HG03457 (cell line): ENCODE measurements at regions not wholly inside any gene's neighbourhood (a gene's known extent, or its start where the extent isn't known, plus 50 kb on each side); places are given as distances from the start of the nearest gene placed in this dataset.

Source experiments
- ATAC-seq: cut with Tn5 transposase; IDR thresholded peaks from one replicate; pipeline ENCODE4 v1.9.1; 2021; ENCODE audit warnings: moderate number of reproducible peaks; ENCODE audit not compliant: unreplicated experiment

DNA sequence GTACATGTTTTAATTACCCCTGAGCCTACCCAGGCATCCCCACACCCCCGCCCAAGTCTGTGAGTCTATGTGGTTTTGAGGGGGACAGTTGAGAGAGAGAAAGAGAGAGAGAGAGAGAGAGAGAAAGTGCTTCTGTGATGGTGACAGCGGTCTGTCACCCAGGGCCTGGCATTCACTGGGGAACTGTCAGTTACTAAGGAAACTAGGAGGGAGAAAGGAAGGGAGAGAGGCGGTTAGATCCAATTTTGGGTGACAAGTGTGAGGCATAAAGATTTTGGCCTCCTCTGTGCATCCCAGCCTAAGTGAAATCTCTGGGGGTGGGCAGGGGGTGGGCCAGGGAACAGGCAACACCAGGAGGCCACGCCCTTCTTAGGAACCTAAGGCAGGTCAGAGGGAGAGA lies 498.3 kb downstream of the BUD13 start:
- no peak for ATAC-seq

DNA sequence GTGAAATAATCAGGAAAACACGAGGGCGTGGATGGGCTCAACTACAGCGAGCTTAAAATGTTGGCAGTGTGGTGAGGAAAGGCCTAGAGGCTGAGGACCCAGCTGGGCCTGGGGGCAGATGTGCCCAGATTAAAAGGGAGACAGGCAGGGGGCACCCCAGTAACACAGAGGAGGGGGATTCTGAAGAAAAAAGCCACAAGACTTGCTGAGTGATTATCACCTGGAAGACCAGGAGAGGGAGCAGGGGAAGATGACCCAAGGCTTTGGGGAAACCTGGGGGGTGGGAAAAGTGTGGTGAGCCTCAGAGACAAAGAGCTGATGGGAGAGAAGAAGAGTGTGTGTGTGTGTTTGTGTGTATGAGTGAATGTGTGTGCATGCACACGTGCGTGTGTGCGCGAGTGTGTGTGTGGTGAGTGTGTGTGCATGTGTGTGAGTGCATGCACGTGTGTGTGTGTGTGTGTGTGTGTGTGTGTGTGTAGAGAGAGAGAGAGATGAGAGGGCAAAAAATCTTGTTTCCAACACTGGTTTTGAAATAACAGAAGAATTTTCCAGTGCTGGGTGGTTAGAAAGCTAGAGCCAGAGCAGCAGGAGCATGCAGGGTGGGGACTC lies 500.5 kb downstream of the BUD13 start:
- no peak for ATAC-seq

DNA sequence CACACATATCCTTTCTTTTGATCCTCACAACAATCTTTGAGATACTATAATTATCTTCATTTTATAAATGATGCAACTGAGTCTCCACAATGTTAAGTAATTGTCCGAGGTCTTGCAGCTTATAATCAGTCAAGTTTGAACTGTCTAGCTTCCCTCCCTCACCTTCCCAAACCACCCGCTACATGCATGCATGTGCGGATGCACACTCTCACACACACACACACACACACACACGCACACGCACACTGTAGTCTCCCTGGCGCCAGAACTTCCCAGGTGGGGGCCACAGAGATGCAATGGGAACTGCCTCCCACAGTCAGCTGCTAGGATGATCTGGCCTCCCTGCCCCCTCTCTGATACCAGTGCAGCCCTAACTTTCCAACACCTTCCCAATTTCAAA lies 501.3 kb downstream of the BUD13 start:
- ATAC-seq = no peak

DNA sequence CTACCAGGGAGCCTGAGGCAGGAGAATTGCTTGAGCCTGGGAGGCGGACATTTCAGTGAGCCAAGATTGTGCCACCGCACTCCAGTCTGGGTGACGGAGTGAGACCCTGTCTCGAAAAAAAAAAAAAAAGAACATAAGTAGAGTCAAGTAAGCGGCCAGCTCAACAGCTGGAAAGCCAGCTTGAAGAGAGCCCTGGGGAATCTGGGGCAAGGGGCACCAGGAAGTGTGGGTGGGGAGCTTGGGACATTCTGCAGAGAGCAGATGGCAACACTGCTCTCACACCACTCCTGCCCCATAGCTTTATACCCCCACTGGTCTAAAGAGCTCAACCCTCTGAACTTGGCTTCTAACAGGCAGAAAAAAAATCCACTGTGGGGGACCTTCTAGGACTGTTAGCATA lies 505.6 kb downstream of the BUD13 start:
- no peak for ATAC-seq

- no peak for ATAC-seq
Observed at GRCh38 chr11:116263770-116264169, 509.0 kb downstream of the BUD13 start.

GRCh38 chr11:116263019-116263418 lies 509.8 kb downstream of the BUD13 start:
- ATAC-seq = no peak

DNA sequence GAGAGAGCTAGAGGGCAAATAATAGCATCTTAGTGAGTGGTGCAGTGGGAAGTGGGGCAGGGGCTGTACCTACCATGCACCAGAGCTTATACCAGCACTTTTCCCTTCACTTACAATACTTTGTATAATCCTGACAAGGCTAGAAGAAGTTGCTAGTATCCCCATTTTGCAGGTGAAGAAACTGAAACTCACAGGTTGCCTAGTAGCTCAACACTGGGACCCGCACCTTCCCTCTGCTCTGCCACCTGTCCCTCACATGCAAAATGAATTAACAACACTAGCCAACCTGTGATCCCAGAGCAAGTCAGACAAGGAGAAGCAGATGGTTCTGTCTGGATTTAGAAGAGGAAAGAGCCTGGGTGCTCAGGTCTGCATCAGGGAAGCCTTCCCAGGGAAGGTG lies 510.4 kb downstream of the BUD13 start:
- ATAC-seq = no peak

- ATAC-seq = no peak
Observed at GRCh38 chr11:116261606-116262005, 511.2 kb downstream of the BUD13 start.

GRCh38 chr11:116258821-116259220 lies 514.0 kb downstream of the BUD13 start:
- ATAC-seq = no peak

DNA sequence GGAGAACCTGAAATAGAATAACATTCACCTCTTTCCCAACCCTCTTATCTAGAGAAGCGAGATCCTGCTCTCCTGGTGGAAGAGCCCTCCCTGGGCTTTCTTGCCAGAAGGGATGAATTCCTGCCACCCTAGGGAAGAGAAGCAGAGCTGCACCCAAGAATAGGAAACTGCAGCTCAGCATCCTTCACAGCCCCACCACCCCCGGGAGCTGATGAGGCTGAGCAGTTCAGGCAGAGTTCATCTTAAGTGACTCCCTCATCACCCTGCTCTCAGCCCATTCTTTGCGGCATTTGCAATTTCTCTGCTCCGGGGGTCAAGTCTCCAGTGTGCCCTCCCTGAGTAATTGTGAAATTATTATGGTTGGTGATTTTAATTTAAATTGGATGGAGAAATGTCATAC lies 514.9 kb downstream of the BUD13 start:
- ATAC-seq = no peak

DNA sequence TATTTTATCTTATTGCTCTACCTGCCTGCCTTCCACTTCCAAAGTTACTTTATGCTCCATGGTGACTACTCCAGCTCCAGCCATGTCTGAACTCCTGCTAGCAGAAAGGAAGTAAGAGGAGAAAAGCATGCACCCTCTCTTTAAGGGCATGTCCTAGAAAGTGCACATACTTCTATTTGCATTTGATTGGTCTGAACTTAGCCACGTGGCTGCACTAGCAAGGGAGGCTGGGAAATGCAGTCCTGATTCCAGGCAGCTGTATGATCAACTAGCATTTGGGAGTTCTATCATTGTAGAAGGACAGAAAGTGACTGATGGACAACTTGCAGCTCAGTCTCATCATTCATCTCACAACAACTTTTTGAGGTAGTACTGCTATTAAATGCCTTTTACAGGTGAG lies 515.7 kb downstream of the BUD13 start:
- no peak for ATAC-seq

DNA sequence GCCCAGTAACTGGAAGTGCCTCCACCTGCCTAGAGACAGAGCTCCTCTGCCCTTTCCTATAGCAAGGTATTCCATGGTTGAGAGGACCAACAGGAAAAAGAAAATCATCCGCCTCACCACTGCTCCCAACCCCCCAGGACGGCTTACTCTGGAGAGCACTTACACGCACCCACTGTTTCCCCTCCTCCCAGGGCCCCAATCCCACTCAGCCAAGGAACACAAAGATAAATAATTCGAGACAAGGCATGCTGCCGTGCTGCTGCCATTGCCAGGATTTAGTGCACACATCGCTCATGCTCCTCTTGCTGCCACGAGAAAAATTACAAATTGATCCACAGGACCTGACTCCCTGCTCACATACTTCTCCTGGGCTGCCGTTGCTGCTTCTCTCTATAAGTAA lies 516.6 kb downstream of the BUD13 start:
- no peak for ATAC-seq

- ATAC-seq = no peak
Observed at GRCh38 chr11:116255321-116255953, 517.4 kb downstream of the BUD13 start.

- no peak for ATAC-seq
Observed at GRCh38 chr11:116250155-116250554, 522.6 kb downstream of the BUD13 start.

GRCh38 chr11:116249561-116249960 lies 523.2 kb downstream of the BUD13 start:
- no peak for ATAC-seq

DNA sequence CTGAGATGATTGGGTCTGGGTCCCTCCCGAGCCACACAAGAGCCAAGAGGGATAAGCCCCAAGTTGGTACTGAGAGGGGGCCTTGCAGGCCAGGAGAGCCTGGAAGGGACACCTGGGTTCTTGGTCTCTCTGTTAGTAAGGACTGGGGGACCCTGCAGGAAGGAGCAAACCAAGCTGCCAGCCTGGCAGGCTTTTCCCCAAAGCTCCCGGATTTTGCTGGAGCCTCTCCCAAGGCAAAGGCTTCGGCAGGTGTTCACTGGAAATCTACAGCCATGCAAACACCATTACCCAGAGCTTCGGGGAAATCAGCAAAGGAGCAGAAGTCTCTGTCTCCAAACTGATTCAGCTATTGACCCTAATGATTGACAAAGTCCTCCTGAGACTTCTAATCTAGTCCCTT lies 527.9 kb downstream of the BUD13 start:
- ATAC-seq = no peak

GRCh38 chr11:116244439-116244838 lies 528.3 kb downstream of the BUD13 start:
- no peak for ATAC-seq

- ATAC-seq = no peak
Observed at GRCh38 chr11:116243991-116244390, 528.8 kb downstream of the BUD13 start.

DNA sequence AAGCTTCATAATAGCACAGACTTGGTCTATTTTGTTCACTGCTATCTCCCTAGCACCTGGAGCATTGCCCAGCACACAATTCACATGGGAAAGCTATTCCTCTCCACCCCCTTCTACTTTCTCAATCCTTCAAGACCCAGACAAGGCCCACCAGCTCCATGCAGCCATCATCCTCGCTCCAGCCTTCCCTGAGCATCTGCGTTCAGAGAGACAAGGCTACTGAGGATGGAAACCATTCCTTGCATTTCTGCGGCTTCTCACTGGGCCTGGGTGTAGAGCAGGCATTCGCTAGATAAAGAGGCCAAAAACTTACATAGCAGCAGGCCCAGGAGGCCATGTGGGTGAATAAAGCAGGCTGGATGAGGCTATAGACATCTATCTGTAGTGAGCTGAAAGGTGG lies 530.8 kb downstream of the BUD13 start:
- ATAC-seq = no peak

DNA sequence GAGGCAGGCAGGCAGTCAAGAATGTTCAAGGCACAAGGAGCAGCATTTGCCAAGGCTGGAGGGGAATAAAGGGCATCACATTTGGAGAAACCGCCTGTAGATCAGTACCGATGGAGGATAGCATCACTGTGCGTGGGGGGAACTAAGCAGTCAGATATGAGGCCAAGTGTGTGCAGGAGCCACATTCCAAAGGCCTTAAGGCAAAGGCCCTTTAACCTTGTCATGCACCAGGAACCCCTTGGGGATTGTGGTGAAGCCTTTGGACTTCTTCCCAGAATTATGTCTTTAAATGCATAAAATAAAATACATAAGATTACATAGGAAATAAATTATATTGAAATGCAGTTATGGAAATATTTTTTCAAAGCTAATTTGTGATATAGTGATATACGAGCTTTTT lies 532.1 kb downstream of the BUD13 start:
- no peak for ATAC-seq

DNA sequence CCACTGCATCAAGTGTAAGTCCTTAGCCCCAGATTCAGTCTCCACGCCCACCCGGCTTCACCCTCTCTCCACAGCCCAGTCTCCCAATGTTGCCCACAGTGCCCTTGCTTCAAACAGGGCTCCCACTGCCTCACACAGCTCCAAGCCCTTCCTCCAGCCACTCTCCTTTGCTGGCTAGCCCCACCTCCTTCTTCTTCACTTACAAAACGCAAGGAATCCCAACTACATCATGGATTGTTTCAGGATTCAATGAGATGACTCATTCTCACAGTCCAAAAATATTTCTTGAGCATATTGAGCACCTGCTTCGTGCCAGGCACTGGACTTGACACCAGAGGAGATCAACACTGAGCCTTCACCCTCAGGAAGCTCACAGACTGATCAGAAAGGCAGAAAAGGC lies 533.5 kb downstream of the BUD13 start:
- ATAC-seq = no peak

GRCh38 chr11:116234989-116235568 lies 537.7 kb downstream of the BUD13 start:
- no peak for ATAC-seq

- ATAC-seq = no peak
Observed at GRCh38 chr11:116233561-116233960, 539.2 kb downstream of the BUD13 start.
